Testis (tissue), 2 donors: ENCODE measurements at regions not wholly inside any gene's neighbourhood (a gene's known extent, or its start where the extent isn't known, plus 50 kb on each side); places are given as distances from the start of the nearest gene placed in this dataset.

Experiments
- POLR2A ChIP-seq: fragments of 450-650 bp; IDR thresholded peaks from one replicate; pipeline ENCODE4 v1.6.1; 2017; ENCODE audit warnings: antibody characterized with exemption, mild to moderate bottlenecking, moderate library complexity
- TF ChIP-seq, protein P1 (sequence below), 3 experiments: fragments of 450-650 bp in 2 of 3; fragments of 200-600 bp in 1 of 3; sonication (generic) in 1 of 3; IDR thresholded peaks; one replicate each; pipeline ENCODE4 v1.5.1; 2016 to 2019; ENCODE audit warnings: antibody characterized with exemption in 3 of 3, mild to moderate bottlenecking in 2 of 3, moderate library complexity in 1 of 3

DNA sequence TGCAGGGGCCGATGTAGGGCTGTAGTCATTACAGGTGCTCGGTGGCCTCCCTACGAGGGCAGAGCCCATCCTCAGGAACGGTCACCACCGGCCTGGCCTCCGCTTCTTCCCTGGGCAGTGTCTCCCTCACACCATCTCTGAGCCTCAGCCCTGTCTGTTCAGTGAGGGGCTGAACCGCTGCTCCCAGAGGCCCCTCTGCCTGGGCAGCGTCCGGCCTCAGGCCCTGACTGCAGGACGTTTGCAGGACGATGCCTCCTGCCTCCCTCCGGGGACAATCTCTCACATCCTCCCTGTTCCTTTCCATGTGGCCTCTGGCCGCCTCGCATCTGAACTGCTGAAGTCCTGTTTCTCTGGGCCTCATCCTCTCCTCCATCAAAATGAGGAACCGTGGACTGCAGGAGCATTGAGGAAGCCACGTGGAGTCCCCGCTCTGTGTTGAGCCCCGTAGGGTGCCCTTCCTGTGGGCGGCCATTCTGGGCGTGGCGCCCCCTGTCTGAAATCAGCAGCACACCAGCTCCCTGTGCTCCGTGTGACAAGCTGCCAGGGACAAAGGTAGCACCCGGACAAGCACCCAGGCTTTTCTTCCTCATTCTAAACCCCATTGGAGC, 933.5 kb downstream of the BRD1 start:
- TF ChIP-seq, protein P1, sequence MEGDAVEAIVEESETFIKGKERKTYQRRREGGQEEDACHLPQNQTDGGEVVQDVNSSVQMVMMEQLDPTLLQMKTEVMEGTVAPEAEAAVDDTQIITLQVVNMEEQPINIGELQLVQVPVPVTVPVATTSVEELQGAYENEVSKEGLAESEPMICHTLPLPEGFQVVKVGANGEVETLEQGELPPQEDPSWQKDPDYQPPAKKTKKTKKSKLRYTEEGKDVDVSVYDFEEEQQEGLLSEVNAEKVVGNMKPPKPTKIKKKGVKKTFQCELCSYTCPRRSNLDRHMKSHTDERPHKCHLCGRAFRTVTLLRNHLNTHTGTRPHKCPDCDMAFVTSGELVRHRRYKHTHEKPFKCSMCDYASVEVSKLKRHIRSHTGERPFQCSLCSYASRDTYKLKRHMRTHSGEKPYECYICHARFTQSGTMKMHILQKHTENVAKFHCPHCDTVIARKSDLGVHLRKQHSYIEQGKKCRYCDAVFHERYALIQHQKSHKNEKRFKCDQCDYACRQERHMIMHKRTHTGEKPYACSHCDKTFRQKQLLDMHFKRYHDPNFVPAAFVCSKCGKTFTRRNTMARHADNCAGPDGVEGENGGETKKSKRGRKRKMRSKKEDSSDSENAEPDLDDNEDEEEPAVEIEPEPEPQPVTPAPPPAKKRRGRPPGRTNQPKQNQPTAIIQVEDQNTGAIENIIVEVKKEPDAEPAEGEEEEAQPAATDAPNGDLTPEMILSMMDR (IDR thresholded peaks at IDR 0.05), result no peak
- no peak for TF ChIP-seq POLR2A
